GM20431 (cell line): ENCODE measurements at regions not wholly inside any gene's neighbourhood (a gene's known extent, or its start where the extent isn't known, plus 50 kb on each side); places are given as distances from the start of the nearest gene placed in this dataset.

Source experiments
- in situ Hi-C: fragments of 300-500 bp; cut with MseI, MboI; formaldehyde crosslinking; loops from one replicate; pipeline ENCODE4 v1.15.0; 2020; ENCODE audit warnings: low sequenced_read_pairs; ENCODE audit not compliant: unreplicated experiment

GRCh38 chr5:158320178-158320674, 461.3 kb upstream of the CLINT1 start:
- in situ Hi-C loops: no loop called here

GRCh38 chr5:158317507-158317906, 458.6 kb upstream of the CLINT1 start:
- in situ Hi-C loops: no loop called here

GRCh38 chr5:158313733-158314464, 455.0 kb upstream of the CLINT1 start:
- in situ Hi-C loops: no loop called here

GRCh38 chr5:158313027-158313732, 454.2 kb upstream of the CLINT1 start:
- in situ Hi-C loops: no loop called here

- in situ Hi-C loops: no loop called here
Observed at GRCh38 chr5:158309088-158309807, 450.3 kb upstream of the CLINT1 start.

GRCh38 chr5:158308429-158309025, 449.6 kb upstream of the CLINT1 start:
- in situ Hi-C loops: no loop called here

GRCh38 chr5:158305861-158306260, 446.9 kb upstream of the CLINT1 start:
- in situ Hi-C loops: no loop called here

GRCh38 chr5:158304607-158305006, 445.7 kb upstream of the CLINT1 start:
- in situ Hi-C loops: no loop called here

- in situ Hi-C loops: no loop called here
Observed at GRCh38 chr5:158303883-158304282, 444.9 kb upstream of the CLINT1 start.

GRCh38 chr5:158303275-158303674, 444.3 kb upstream of the CLINT1 start:
- in situ Hi-C loops: no loop called here

- in situ Hi-C loops: no loop called here
Observed at GRCh38 chr5:158302029-158302428, 443.1 kb upstream of the CLINT1 start.

- in situ Hi-C loops: no loop called here
Observed at GRCh38 chr5:158301186-158301585, 442.2 kb upstream of the CLINT1 start.

- in situ Hi-C loops: no loop called here
Observed at GRCh38 chr5:158300256-158300655, 441.3 kb upstream of the CLINT1 start.

- in situ Hi-C loops: no loop called here
Observed at GRCh38 chr5:158297002-158297527, 438.1 kb upstream of the CLINT1 start.

- in situ Hi-C loops: no loop called here
Observed at GRCh38 chr5:158294701-158295100, 435.8 kb upstream of the CLINT1 start.

GRCh38 chr5:158292981-158293380, 434.0 kb upstream of the CLINT1 start:
- in situ Hi-C loops: no loop called here

GRCh38 chr5:158289967-158290366, 431.0 kb upstream of the CLINT1 start:
- in situ Hi-C loops: no loop called here

- in situ Hi-C loops: no loop called here
Observed at GRCh38 chr5:158288272-158288657, 429.3 kb upstream of the CLINT1 start.

GRCh38 chr5:158287643-158288271, 428.8 kb upstream of the CLINT1 start:
- in situ Hi-C loops: no loop called here

- in situ Hi-C loops: no loop called here
Observed at GRCh38 chr5:158286827-158287226, 427.9 kb upstream of the CLINT1 start.
